Activated CD4-positive, alpha-beta T cell treated with anti-CD3 and anti-CD28 coated beads, Interleukin-2, amount 50 U/mL, for 4 hours (primary cell): ENCODE measurements at regions not wholly inside any gene's neighbourhood (a gene's known extent, or its start where the extent isn't known, plus 50 kb on each side); places are given as distances from the start of the nearest gene placed in this dataset.

Source experiments
- DNase-seq, 2 experiments: peaks; one replicate each; pipeline ENCODE4 v3.0.0-alpha.2; 2020

GRCh38 chr15:95429345-95429744 is 901.2 kb upstream of the NR2F2 start:
- DNase-seq = no peak

- DNase-seq = no peak
Observed at GRCh38 chr15:95431518-95431917, 899.0 kb upstream of the NR2F2 start.

GRCh38 chr15:95432878-95433405 is 897.6 kb upstream of the NR2F2 start:
- no peak for DNase-seq

GRCh38 chr15:95439922-95440376 is 890.6 kb upstream of the NR2F2 start:
- no peak for DNase-seq

- no peak for DNase-seq
Observed at GRCh38 chr15:95440712-95441111, 889.8 kb upstream of the NR2F2 start.

- DNase-seq = no peak
Observed at GRCh38 chr15:95442107-95442719, 888.3 kb upstream of the NR2F2 start.

GRCh38 chr15:95444860-95445259 is 885.6 kb upstream of the NR2F2 start:
- no peak for DNase-seq

- DNase-seq = no peak
Observed at GRCh38 chr15:95446854-95447253, 883.6 kb upstream of the NR2F2 start.

GRCh38 chr15:95447486-95447885 is 883.0 kb upstream of the NR2F2 start:
- DNase-seq = no peak

- DNase-seq = no peak
Observed at GRCh38 chr15:95448531-95449229, 881.8 kb upstream of the NR2F2 start.

- DNase-seq = no peak
Observed at GRCh38 chr15:95449230-95449628, 881.3 kb upstream of the NR2F2 start.

GRCh38 chr15:95450413-95450812 is 880.1 kb upstream of the NR2F2 start:
- no peak for DNase-seq

GRCh38 chr15:95451938-95452337 is 878.6 kb upstream of the NR2F2 start:
- DNase-seq = no peak

GRCh38 chr15:95454403-95455262 is 875.9 kb upstream of the NR2F2 start:
- no peak for DNase-seq

- DNase-seq = no peak
Observed at GRCh38 chr15:95457520-95457919, 873.0 kb upstream of the NR2F2 start.

GRCh38 chr15:95458721-95459120 is 871.8 kb upstream of the NR2F2 start:
- no peak for DNase-seq

GRCh38 chr15:95459273-95459672 is 871.2 kb upstream of the NR2F2 start:
- no peak for DNase-seq

- DNase-seq = no peak
Observed at GRCh38 chr15:95464509-95464908, 866.0 kb upstream of the NR2F2 start.

GRCh38 chr15:95468820-95469219 is 861.7 kb upstream of the NR2F2 start:
- no peak for DNase-seq

GRCh38 chr15:95469496-95470000 is 861.0 kb upstream of the NR2F2 start:
- no peak for DNase-seq

GRCh38 chr15:95470529-95470928 is 860.0 kb upstream of the NR2F2 start:
- no peak for DNase-seq

- no peak for DNase-seq
Observed at GRCh38 chr15:95470997-95471689, 859.4 kb upstream of the NR2F2 start.

- no peak for DNase-seq
Observed at GRCh38 chr15:95471690-95472086, 858.8 kb upstream of the NR2F2 start.
